Heart right ventricle (tissue), 16 donors: ENCODE measurements at regions not wholly inside any gene's neighbourhood (a gene's known extent, or its start where the extent isn't known, plus 50 kb on each side); places are given as distances from the start of the nearest gene placed in this dataset.

Experiments used
- ATAC-seq, 8 donors: fragments of 200-7000 bp; cut with Tn5 transposase; one replicate each; pipeline ENCODE4 v1.9.1; 2020; ENCODE audit warnings: mild to moderate bottlenecking in 8 of 8, moderate library complexity in 8 of 8, moderate number of reproducible peaks in 1 of 8
- DNase-seq, 2 donors: peaks; one replicate each; pipeline ENCODE4 v3.0.0-alpha.2; 2020
- H3K27ac ChIP-seq, 10 donors: fragments of 200-600 bp; sonication (generic) in 2 of 10; one replicate each; pipeline versions ENCODE4 v1.5.0 to v1.8.0; 2020 to 2022; ENCODE audit warnings: mild to moderate bottlenecking in 3 of 10
- H3K27me3 ChIP-seq, 7 donors: fragments of 200-600 bp; one replicate each; pipeline ENCODE4 v1.8.0; 2021 to 2022; ENCODE audit warnings: mild to moderate bottlenecking in 2 of 7
- H3K36me3 ChIP-seq, 9 donors: fragments of 200-600 bp; sonication (generic) in 1 of 9; one replicate each; pipeline versions ENCODE4 v1.5.0 to v1.8.0; 2020 to 2022; ENCODE audit warnings: mild to moderate bottlenecking in 2 of 9
- H3K4me1 ChIP-seq, 9 donors: fragments of 200-600 bp; sonication (generic) in 1 of 9; one replicate each; pipeline versions ENCODE4 v1.5.0 to v1.8.0; 2020 to 2022; ENCODE audit warnings: mild to moderate bottlenecking in 4 of 9
- H3K4me3 ChIP-seq, 10 donors: fragments of 200-600 bp; sonication (generic) in 2 of 10; one replicate each; pipeline versions ENCODE4 v1.5.0 to v1.8.0; 2020 to 2022; ENCODE audit warnings: mild to moderate bottlenecking in 7 of 10, moderate library complexity in 2 of 10
- H3K9me3 ChIP-seq, 11 donors: fragments of 200-600 bp in 10 of 11; sonication (generic) in 2 of 11; one replicate each; pipeline versions ENCODE4 v1.5.0 to v1.8.0; 2013 to 2022; ENCODE audit warnings: mild to moderate bottlenecking in 2 of 11, control low read depth in 1 of 11, moderate library complexity in 1 of 11
- CTCF ChIP-seq, 9 donors: fragments of 200-600 bp; sonication (generic) in 2 of 9; IDR thresholded peaks; one replicate each; pipeline versions ENCODE4 v1.5.0 to v1.8.0; 2021 to 2022; ENCODE audit warnings: antibody characterized with exemption in 9 of 9, mild to moderate bottlenecking in 5 of 9, moderate library complexity in 1 of 9
- WGBS, 2 donors: extraction: QIAGEN DNeasy Blood & Tissue Kit; methylation state at CpG; one replicate each; pipeline ENCODE4 v1.1.7; 2013; ENCODE audit warnings: inconsistent platforms in 1 of 2; 5-methylcytosine and 5-hydroxymethylcytosine counted together
- intact Hi-C, 10 donors: fragments of 100-400 bp; cut with DNase I; formaldehyde crosslinking; loops; one replicate each; pipeline versions ENCODE4 v1.11.1 to v1.14.2; 2022
- donor health status: Arrhythmogenic right ventricular cardiomyopathy.
- donor health status: ischemic (EF 13 %, LVEDD 7.1; RV severe dilation, severe dysfunction).
- donor health status: healthy with polysubstance abuse.
- donor health status: DM: no; HTN: yes; CAD: no.
- donor health status: DM: no; HTN: no; CAD: no.
- donor health status: ischemic (EF 25% LVEDD 6.9; RV normal size, moderate dysfunction).
- donor health status: ischemic (EF 25% LVEDD 5.7; RV mildly dilated, moderate dysfunction).
- donor health status: healthy.
- donor health status: DM: yes; HTN: yes; CAD: no.
- donor health status: Ischemic cardiomyopathy.
- donor health status: ischemic (EF 35%, LVEDD 5.7; RV mildly dilated, moderate dysfunction).
- donor health status: nonischemic (EF 11% LVEDD 7.7; RV severe dilation, severe dysfunction).
- donor health status: DM: yes; HTN: yes; CAD: no.
- donor health status: PGD.
- donor health status: ischemic (EF 29% LVEDD 5.4; RV normal size, mild dysfunction).
- donor health status: nonischemic (EF 23%, LVEDD 6.1; RV moderate dilation, normal function).

GRCh38 chr5:2832394-2832793 lies 80.9 kb upstream of the IRX2 start:
- intact Hi-C loops: no loop called here
- TF ChIP-seq CTCF (IDR thresholded peaks at IDR 0.05): no peak
- DNase-seq: no peak
- 51 to 56% methylated on average over 4 of the region's 4 CpGs for WGBS, 2 donors
- Histone ChIP-seq H3K9me3 (peaks cover 0 to 3% (median 0%) of the 10 kb centered on the region in 11 donors), H3K4me3 (no peak overlapping the region), H3K27me3 (peaks cover 0 to 35% (median 10%) of the 10 kb centered on the region in 7 donors), H3K4me1 (no peaks in the 10 kb centered on the region), H3K27ac (no peak overlapping the region), H3K36me3 (no peaks in the 10 kb centered on the region)
- no peak for ATAC-seq

- WGBS, 2 donors: 9 to 15% methylated on average over 4 of the region's 4 CpGs
- DNase-seq (no peak), ATAC-seq (no peak)
- intact Hi-C loops: no loop called here
- no peak for TF ChIP-seq CTCF (IDR thresholded peaks at IDR 0.05)
- Histone ChIP-seq H3K4me3 (no peak overlapping the region), H3K4me1 (no peaks in the 10 kb centered on the region), H3K9me3 (peaks cover 0 to 20% (median 0%) of the 10 kb centered on the region in 11 donors), H3K27me3 (peaks cover 0 to 39% (median 10%) of the 10 kb centered on the region in 7 donors), H3K36me3 (no peaks in the 10 kb centered on the region), H3K27ac (no peak overlapping the region)
Measured at GRCh38 chr5:2829239-2829638, 77.8 kb upstream of the IRX2 start.

GRCh38 chr5:2818936-2819335 lies 67.5 kb upstream of the IRX2 start:
- intact Hi-C loops: no loop called here
- H3K9me3 ChIP-seq: no peaks in the 10 kb centered on the region
- WGBS, 2 donors: 77 to 81% methylated on average over 7 of the region's 7 CpGs
- H3K4me3 ChIP-seq: no peak overlapping the region
- ATAC-seq (no peak), DNase-seq (no peak)
- peaks cover 0 to 28% (median 4%) of the 10 kb centered on the region in 7 donors for H3K27me3 ChIP-seq
- no peak overlapping the region for H3K27ac ChIP-seq
- H3K4me1 ChIP-seq: no peaks in the 10 kb centered on the region
- H3K36me3 ChIP-seq: no peaks in the 10 kb centered on the region
- TF ChIP-seq CTCF (IDR thresholded peaks at IDR 0.05): no peak

- peaks cover 0 to 17% (median 4%) of the 10 kb centered on the region in 7 donors for H3K27me3 ChIP-seq
- H3K9me3 ChIP-seq: no peaks in the 10 kb centered on the region
- H3K4me1 ChIP-seq: no peaks in the 10 kb centered on the region
- intact Hi-C loops: no loop called here
- no peaks in the 10 kb centered on the region for H3K36me3 ChIP-seq
- no peak overlapping the region for H3K4me3 ChIP-seq
- WGBS, 2 donors: 47 to 55% methylated on average over 5 of the region's 5 CpGs
- DNase-seq: no peak
- H3K27ac ChIP-seq: no peak overlapping the region
- no peak for TF ChIP-seq CTCF (IDR thresholded peaks at IDR 0.05)
- no peak for ATAC-seq
Measured at GRCh38 chr5:2817031-2817603, 65.6 kb upstream of the IRX2 start.
